Renal pelvis (tissue), 1 donor: ENCODE measurements at regions not wholly inside any gene's neighbourhood (a gene's known extent, or its start where the extent isn't known, plus 50 kb on each side); places are given as distances from the start of the nearest gene placed in this dataset.
A peak's percentile ranks its signal among the peaks of the same experiment; 100 is the strongest.

Source experiments
- DNase-seq: peaks from one replicate; pipeline ENCODE4 v3.0.0-alpha.2; 2013

GRCh38 chr20:19929012-19929360, 88.2 kb upstream of the NAA20 start:
- no peak for DNase-seq

- no peak for DNase-seq
These were observed 87.5 kb upstream of the NAA20 start for GRCh38 chr20:19929481-19930145.

- no peak for DNase-seq
These were observed 86.7 kb upstream of the NAA20 start for GRCh38 chr20:19930426-19930825.

- DNase-seq, result peak; percentile 53
These were observed 84.9 kb upstream of the NAA20 start for GRCh38 chr20:19932170-19932667.

- DNase-seq, result no peak
These were observed 82.2 kb upstream of the NAA20 start for GRCh38 chr20:19934792-19935491.

- peak; percentile 31 for DNase-seq
These were observed 81.3 kb upstream of the NAA20 start for GRCh38 chr20:19935842-19936241.

- no peak for DNase-seq
These were observed 80.5 kb upstream of the NAA20 start for GRCh38 chr20:19936466-19937200.

- no peak for DNase-seq
These were observed 79.9 kb upstream of the NAA20 start for GRCh38 chr20:19937218-19937617.

GRCh38 chr20:19937651-19938420, 79.3 kb upstream of the NAA20 start:
- DNase-seq, result no peak

GRCh38 chr20:19938421-19939090, 78.6 kb upstream of the NAA20 start:
- DNase-seq, result no peak

GRCh38 chr20:19940988-19941460, 76.1 kb upstream of the NAA20 start:
- no peak for DNase-seq

- no peak for DNase-seq
These were observed 74.6 kb upstream of the NAA20 start for GRCh38 chr20:19942611-19943010.

- no peak for DNase-seq
These were observed 74.1 kb upstream of the NAA20 start for GRCh38 chr20:19943061-19943521.

GRCh38 chr20:19944772-19945459, 72.2 kb upstream of the NAA20 start:
- no peak for DNase-seq

- DNase-seq, result no peak
These were observed 71.2 kb upstream of the NAA20 start for GRCh38 chr20:19945732-19946670.

- DNase-seq, result no peak
These were observed 69.4 kb upstream of the NAA20 start for GRCh38 chr20:19947611-19948264.

- no peak for DNase-seq
These were observed 67.8 kb upstream of the NAA20 start for GRCh38 chr20:19949195-19949867.

GRCh38 chr20:19950042-19950441, 67.1 kb upstream of the NAA20 start:
- no peak for DNase-seq
